SK-N-MC (cell line): ENCODE measurements at regions not wholly inside any gene's neighbourhood (a gene's known extent, or its start where the extent isn't known, plus 50 kb on each side); places are given as distances from the start of the nearest gene placed in this dataset.

ENCODE experiments used
- EZH2 ChIP-seq: fragments of 200-600 bp; sonication (generic); IDR thresholded peaks from one replicate; pipeline ENCODE4 v1.6.1; 2017; ENCODE audit warnings: antibody characterized with exemption
- FOXP2 ChIP-seq: optimal IDR thresholded peaks from 2 replicates; pipeline ENCODE3; 2011; ENCODE audit warnings: mild to moderate bottlenecking, moderate library complexity; ENCODE audit not compliant: insufficient read depth; ENCODE audit errors: extremely low read length, control extremely low read depth
- POLR2AphosphoS5 ChIP-seq: IDR thresholded peaks from 2 replicates; pipeline ENCODE4 v1.6.1; 2012; ENCODE audit warnings: mild to moderate bottlenecking, low read depth, low read length, borderline replicate concordance

DNA sequence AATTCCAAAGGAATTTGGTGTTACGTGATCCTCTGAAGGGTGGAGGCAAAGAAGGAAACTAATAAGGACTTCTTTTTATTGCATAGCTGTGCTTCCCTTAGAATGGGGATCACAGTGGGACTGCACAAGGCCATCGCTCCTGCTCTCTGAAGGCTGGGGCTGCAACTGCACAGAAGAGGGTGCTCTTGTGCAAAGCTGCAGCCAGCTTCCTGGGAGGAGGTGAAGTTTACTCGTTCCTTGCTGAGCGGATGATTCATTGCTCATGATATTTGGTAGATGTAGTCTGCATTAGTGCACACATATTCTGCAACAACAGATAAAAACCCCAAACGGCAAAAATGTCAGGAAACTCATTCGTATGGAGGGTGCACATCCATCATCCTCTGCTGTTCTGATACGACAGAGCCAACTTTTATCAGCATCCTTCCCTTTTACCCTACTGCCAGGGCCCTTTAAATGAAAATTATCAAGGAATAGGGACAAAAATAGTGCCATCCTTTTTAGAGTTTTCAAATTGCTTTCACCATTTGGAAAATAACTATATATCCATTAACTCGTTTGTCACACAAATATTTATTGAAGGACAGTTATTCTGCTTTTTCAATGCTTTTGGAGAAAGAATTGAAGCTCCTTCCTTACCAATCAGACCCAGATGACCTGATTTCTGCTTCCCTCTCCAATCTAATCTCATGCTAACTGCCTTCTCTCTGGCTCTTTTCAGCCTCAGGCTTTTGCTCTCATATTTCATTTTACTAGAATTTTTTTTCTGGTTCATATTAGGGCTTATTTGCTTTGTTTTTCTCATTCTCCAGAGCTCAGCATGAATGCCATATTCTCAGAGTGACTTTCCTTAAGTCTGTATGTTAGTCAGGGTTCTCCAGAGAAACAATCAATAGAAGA lies 263.6 kb downstream of the DUSP10 start:
- TF ChIP-seq EZH2 (no peak), POLR2AphosphoS5 (no peak), FOXP2 (no peak)
